Activated CD4-positive, alpha-beta T cell treated with anti-CD3 and anti-CD28 coated beads for 24 hours (primary cell): ENCODE measurements at regions not wholly inside any gene's neighbourhood (a gene's known extent, or its start where the extent isn't known, plus 50 kb on each side); places are given as distances from the start of the nearest gene placed in this dataset.
"Not testable (repeated sequence)": the region's sequence is repeated elsewhere in the genome, so short reads cannot be mapped to it uniquely, and the experiment has no call there.

Experiments
- DNase-seq, 2 donors: peaks; one replicate each; pipeline ENCODE4 v3.0.0-alpha.2; 2020; ENCODE audit warnings: low read depth in 2 of 2

- DNase-seq, result no peak
Measured at GRCh38 chr2:217593732-217594131, 409.1 kb downstream of the TNS1 start.

GRCh38 chr2:217588266-217588665 lies 414.5 kb downstream of the TNS1 start:
- no peak for DNase-seq

- DNase-seq, result no peak
Measured at GRCh38 chr2:217585362-217585761, 417.4 kb downstream of the TNS1 start.

- not testable (repeated sequence) for DNase-seq
Measured at GRCh38 chr2:217580407-217580806, 422.4 kb downstream of the TNS1 start.

DNA sequence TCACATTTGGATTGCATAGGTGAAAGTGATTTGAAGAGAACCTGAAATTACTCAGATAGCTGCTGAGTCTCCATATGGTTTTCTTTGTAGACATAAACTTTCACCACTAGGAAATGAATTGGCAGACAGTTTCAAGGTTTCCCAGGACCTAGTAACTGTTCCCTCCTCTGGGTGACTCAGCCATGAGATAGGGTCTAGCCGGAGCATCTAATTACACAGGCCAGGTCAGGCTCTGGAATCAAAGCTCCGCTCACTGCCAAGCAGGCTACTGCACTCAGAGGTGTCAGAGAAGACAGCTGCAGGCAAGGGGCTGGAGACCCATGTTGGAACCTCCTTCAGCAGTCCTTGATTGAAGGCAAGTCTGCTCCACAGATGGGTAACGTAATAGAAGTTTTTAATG lies 429.2 kb downstream of the TNS1 start:
- DNase-seq, result no peak

DNA sequence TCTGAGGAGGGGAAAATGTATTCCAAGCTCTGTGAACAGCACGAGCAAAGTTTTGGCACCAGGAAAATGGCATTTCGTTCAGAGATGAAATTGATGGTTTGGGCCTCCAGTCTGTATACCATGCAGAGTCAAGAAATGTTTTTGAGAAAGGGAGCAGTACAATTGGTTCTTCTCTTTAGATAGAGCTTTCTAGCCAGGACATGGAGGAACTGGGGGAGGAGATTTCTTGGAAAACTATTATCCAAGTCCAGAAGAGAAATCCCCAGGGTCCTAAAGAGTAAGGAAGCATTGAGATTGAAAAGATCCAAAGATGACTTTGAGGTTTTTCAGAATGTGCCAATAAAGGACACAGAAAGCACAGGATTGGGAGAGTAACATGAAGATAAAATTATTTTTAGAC lies 432.4 kb downstream of the TNS1 start:
- DNase-seq, result no peak

GRCh38 chr2:217568289-217568971 lies 434.4 kb downstream of the TNS1 start:
- DNase-seq, result no peak

DNA sequence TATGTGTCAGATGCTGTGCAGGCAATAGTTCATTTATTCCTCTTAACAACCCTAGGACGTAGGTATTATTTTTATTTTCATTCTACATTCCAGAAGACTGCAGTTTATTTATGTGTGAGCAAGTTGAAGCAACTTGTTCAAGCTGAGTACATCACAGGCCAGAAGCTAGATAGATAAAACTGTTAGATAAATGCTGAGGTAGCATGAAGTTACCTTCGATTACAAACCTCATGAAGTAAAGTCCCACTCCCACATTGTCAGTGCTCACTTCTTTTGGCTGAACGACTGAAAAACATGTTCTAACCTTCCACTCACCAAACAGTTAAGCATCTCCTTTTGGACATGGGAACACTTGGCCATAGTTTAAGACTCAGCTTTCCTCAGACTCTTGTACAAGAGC lies 439.2 kb downstream of the TNS1 start:
- no peak for DNase-seq

DNA sequence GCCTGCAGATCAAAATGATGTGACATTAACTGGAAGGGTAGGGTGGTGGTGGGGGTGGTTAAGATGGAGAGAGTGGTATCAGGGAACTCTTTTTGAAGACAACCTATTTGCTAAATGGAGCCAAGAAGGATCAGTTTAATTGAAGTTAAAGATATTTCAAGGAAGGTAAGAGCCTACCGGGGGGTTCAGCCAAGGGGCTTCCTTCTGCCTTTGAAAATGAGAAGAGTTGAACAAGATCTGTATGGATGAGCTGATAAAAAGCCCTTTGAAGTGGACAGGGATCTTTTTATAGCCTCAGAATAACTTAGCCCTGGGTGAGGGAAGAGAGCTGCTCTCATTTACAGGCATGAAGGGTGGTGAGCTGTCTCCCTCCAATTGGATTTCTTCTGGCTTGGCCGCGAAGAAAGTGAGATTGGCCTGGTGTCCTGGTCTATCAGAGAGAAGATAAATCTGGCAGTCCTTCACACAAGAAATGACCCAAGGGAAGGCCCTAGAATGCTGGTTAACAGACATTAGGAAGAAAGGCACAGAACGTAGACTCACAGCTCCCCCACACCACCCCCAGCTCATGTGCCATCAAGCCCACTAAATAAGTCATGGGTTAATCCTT lies 439.8 kb downstream of the TNS1 start:
- no peak for DNase-seq

- no peak for DNase-seq
Measured at GRCh38 chr2:217559084-217559483, 443.7 kb downstream of the TNS1 start.

- no peak for DNase-seq
Measured at GRCh38 chr2:217555081-217555876, 447.5 kb downstream of the TNS1 start.

- DNase-seq, result no peak
Measured at GRCh38 chr2:217553679-217554078, 449.1 kb downstream of the TNS1 start.

GRCh38 chr2:217553202-217553601 lies 449.6 kb downstream of the TNS1 start:
- DNase-seq, result no peak

DNA sequence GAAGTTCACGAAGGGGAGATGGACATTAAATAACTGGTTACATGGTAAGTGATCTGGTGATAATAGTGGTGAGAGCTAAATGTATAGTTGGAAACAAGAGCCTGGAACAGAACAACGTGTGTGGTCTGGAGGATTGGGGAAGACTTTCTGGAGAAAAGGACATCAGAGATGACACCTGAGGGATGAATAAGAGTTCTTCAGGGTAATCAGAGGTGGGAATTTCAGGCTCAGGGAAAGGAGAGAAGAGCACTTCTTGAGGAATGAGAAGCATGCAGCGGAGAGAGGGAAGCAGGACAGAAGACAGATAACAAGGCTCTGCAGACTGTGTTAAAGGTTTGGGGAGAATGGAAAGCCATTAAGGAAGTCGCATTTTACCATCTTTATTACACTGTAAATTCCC lies 450.7 kb downstream of the TNS1 start:
- no peak for DNase-seq

- no peak for DNase-seq
Measured at GRCh38 chr2:217551252-217551899, 451.4 kb downstream of the TNS1 start.

GRCh38 chr2:217539126-217539525 lies 463.7 kb downstream of the TNS1 start:
- no peak for DNase-seq

GRCh38 chr2:217538719-217539118 lies 464.1 kb downstream of the TNS1 start:
- no peak for DNase-seq

GRCh38 chr2:217535957-217536708 lies 466.7 kb downstream of the TNS1 start:
- no peak for DNase-seq

GRCh38 chr2:217530392-217531090 lies 472.3 kb downstream of the TNS1 start:
- no peak for DNase-seq

- DNase-seq, result no peak
Measured at GRCh38 chr2:217529271-217529670, 473.5 kb downstream of the TNS1 start.

DNA sequence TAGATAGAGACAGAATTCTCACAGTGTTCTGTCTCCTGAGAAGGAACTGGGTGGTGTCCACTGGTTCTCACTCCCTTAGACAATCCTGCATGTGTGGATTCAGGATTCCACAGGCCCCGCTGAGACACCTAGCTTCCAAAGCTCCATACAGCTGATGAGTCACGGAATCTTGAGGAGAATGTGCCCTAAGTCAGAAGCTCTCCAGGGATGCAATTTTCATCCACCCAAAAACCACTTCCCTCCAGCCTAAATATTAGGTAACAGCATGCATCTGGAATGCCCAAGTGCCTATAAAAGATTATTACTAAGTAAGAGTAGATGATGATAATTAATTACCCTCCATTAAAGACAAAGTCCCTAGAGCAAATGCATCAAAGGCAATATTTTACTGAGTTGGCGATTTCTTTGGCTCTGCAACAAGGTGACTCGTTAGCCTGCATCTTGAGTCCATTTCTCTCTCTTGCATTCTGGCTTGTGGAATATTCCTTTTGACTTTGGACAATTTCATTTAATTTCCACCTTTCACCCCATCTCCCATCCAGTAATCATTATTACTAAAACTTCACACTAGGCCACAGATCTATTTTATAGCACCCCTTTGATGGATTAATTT lies 475.1 kb downstream of the TNS1 start:
- no peak for DNase-seq
